ENCODE measurements at regions not wholly inside any gene's neighbourhood (a gene's known extent, or its start where the extent isn't known, plus 50 kb on each side); places are given as distances from the start of the nearest gene placed in this dataset.

DNA sequence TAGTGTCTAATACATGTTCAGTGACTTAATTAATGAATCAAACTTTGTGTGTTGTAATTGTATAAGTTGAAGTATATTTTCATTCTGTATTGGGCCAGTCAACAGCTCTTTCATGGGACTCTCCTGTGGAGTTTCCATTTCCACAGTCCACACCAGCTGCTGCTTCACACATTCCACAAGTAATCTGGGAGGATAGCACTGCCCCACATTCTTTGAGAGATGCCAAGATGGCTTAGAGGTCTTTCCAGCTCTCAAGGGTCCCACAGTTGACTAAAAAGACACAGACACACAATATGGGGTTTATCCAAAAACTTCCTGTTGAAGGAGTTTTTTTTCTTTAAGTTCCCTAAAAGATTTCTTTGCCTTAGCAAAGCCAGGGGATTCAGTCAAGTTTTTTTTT lies 408.3 kb downstream of the AACS start:
- DNase-seq (ENCODE audit: low read depth, low spot score): no peak
- in situ Hi-C loops (cut with HindIII; ENCODE audit: low pct_unique_long_range_greater_than_20kb, low sequenced_read_pairs): no loop called here

- in situ Hi-C loops (cut with HindIII; ENCODE audit: low pct_unique_long_range_greater_than_20kb, low sequenced_read_pairs): no loop called here
- no peak for DNase-seq (ENCODE audit: low read depth, low spot score)
Observed at GRCh38 chr12:125487336-125487735, 422.1 kb downstream of the AACS start.

DNA sequence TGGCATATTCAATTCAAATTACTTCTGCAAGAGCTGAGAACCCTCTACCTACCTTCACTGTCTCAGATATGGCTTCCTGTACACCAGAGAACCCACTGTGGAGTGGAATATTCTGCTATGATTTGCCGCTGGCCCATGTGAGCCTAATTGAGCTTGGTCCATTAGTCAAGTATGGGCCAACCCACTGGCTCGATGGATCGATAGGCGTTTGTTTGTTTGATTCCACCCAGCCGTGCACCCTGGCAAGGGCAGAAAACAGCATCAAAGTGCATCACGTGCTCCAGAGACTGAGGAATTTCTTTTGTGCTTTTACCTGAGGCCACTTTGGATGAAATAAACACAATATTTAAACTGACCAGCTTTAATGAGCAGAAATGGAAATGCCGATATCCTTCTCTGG lies 426.3 kb downstream of the AACS start:
- DNase-seq (ENCODE audit: low read depth, low spot score): no peak
- in situ Hi-C loops (cut with HindIII; ENCODE audit: low pct_unique_long_range_greater_than_20kb, low sequenced_read_pairs): no loop called here

DNA sequence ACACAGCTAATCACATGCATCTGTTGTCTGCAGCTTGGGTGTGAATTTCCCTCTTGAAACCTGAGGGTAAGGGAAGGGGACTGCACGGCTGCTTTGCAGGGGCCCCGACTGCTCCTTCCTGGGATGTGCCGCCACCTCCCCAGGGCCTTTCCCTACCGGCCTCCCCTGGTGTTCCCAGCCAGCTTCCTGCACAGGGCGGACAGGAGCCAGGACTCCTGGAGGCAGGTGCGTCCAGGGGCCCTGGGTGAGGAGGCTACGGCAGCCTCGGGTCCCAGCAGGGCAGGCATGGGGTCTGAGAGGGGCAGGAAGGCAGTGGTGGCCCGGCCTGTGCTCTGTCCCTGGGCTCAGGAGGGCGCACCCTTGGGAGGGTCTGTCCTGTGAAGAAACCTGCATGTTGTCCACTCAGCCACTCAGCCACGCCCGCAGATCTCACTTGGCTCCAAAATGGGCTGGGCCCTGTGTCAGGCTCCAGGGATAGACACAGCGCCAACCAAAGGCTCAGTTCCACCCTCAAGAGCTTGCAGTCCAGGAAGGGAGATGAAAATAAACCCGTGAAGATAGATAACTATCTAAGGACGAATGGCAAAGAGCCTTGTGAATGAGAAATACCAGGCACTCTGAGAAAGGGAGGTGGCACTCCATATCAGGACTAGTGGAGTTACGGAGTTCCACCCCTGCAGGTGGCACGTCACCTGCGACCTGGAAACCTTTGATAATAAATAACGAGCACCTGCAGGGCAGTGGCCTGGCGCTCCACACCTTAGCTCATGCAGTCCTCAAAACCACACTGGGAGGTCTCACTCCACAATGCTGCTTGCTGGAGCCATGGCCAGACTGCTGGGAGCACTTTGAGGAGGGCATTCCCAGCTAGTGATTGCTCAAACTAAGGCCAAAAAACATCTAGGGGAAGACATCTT lies 427.4 kb downstream of the AACS start:
- in situ Hi-C loops (cut with HindIII; ENCODE audit: low pct_unique_long_range_greater_than_20kb, low sequenced_read_pairs): no loop called here
- DNase-seq (ENCODE audit: low read depth, low spot score): no peak

DNA sequence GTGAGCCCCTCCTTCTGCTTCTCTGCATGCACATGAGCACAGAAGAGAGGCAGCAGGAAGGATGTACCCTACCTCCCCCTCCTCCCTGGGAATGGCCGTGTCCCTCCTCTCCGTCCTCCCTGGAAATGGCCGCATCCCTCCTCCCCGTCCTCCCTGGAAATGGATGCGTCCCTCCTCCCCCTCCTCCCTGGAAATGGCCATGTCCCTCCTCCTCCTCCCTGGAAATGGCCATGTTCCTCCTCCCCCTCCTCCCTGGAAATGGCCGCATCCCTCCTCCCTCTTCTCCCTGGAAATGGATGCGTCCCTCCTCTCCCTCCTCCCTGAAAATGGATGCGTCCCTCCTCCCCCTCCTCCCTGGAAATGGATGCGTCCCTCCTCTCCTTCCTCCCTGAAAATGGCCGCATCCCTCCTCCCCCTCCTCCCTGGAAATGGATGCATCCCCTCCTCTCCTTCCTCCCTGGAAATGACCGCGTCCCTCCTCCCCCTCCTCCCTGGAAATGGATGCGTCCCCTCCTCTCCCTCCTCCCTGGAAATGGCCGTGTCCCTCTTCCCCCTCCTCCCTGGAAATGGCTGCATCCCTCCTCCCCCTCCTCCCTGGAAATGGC lies 428.6 kb downstream of the AACS start:
- in situ Hi-C loops (cut with HindIII; ENCODE audit: low pct_unique_long_range_greater_than_20kb, low sequenced_read_pairs): no loop called here
- DNase-seq (ENCODE audit: low read depth, low spot score): no peak

- DNase-seq (ENCODE audit: low read depth, low spot score): no peak
- in situ Hi-C loops (cut with HindIII; ENCODE audit: low pct_unique_long_range_greater_than_20kb, low sequenced_read_pairs): no loop called here
Observed at GRCh38 chr12:125503128-125503527, 437.9 kb downstream of the AACS start.

DNA sequence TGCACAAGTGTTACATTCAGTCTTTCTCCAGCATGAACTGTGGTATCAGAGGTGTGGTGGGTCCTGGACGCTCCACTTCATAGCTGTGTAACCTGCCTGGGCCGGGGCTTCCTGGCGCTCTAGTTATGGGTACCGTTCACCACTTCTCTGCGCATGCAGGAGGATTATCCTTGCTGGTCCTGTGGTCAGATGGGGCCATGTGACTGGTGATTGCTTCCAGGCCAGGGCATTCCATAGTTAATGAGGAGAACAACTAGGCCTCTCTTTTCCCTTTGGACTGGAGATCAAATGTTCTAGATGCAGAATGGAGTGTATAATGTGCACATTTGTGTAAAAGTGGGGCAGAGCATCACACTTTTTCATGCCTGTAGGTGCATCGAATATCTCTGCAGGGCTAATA lies 444.0 kb downstream of the AACS start:
- in situ Hi-C loops (cut with HindIII; ENCODE audit: low pct_unique_long_range_greater_than_20kb, low sequenced_read_pairs): no loop called here

GRCh38 chr12:125512541-125513298 lies 447.5 kb downstream of the AACS start:
- DNase-seq (ENCODE audit: low read depth, low spot score): no peak
- in situ Hi-C loops (cut with HindIII; ENCODE audit: low pct_unique_long_range_greater_than_20kb, low sequenced_read_pairs): no loop called here

More for the DNA sequence above, 444.0 kb downstream of the AACS start:
- DNase-seq (ENCODE audit: low read depth, low spot score): peak; percentile 50

DNA sequence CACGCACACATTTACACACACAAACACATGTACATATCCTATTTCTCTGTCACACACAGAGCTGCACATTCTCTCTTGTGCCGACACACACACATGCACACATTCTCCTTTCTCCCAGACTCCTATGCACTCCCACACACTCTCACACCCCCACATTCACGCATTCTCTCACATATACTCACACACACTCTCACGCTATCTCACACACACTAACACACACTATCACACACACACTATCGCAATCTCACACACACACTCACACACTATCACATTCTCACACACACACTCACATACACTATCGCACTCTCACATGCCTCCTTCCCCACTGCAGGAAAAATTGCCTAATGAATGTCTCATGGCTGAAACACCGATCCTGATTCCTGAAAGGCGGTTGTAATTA lies 450.7 kb downstream of the AACS start:
- in situ Hi-C loops (cut with HindIII; ENCODE audit: low pct_unique_long_range_greater_than_20kb, low sequenced_read_pairs): no loop called here
- DNase-seq (ENCODE audit: low read depth, low spot score): no peak

- in situ Hi-C loops (cut with HindIII; ENCODE audit: low pct_unique_long_range_greater_than_20kb, low sequenced_read_pairs): no loop called here
- DNase-seq (ENCODE audit: low read depth, low spot score): peak; percentile 9
Observed at GRCh38 chr12:125518074-125518473, 452.8 kb downstream of the AACS start.

DNA sequence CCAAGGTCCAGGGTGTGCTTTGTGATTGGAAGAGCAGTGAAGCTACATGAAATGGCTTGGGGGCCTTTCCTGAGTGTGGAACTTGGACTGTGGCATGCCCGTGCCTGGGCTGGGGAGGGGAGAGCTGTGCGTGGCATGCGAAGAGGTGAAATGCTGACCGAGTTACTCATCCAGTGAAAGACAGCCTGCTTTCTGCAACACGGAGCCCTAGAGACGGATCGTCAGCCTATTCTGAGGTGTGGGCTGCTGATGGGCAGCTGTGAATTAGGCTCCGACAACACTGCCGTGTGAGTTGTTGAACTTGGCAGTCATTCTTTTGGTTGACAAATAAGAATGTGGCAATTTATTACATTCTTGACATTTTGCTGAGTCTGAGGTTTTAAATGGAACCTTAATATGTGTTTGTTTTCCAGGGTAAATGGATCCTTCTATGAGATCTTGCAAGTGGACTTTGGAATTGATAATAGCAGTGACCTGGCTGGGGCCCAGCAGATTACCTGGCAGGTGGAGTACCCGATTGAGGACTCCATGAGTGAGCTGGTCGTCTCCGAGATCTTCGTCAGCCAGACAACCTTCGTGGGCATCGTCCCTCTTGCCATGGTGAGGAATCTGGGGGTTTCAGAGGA lies 453.9 kb downstream of the AACS start:
- in situ Hi-C loops (cut with HindIII; ENCODE audit: low pct_unique_long_range_greater_than_20kb, low sequenced_read_pairs): no loop called here
- DNase-seq (ENCODE audit: low read depth, low spot score): no peak

GRCh38 chr12:125525879-125526278 lies 460.6 kb downstream of the AACS start:
- DNase-seq (ENCODE audit: low read depth, low spot score): no peak
- in situ Hi-C loops (cut with HindIII; ENCODE audit: low pct_unique_long_range_greater_than_20kb, low sequenced_read_pairs): no loop called here

DNA sequence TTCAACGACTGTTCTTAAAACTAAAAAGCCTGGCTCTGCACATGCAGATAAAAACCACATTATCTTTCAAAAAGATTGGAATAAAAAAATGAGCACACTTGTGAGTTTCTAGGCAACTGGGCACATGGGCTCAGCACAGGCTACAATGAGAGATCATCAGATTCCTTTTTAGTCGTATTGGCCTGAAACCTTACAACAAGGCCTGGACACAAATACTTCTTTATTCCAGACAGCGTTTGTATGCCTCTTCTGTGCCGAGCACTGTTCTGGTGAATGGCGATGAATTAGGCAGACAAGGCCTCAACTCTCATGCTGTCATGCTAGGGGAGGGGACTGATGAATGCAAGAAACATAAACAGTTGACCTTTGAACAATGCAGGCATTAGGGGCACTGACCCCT lies 463.0 kb downstream of the AACS start:
- DNase-seq (ENCODE audit: low read depth, low spot score): peak; percentile 82
- in situ Hi-C loops (cut with HindIII; ENCODE audit: low pct_unique_long_range_greater_than_20kb, low sequenced_read_pairs): no loop called here

- no peak for DNase-seq (ENCODE audit: low read depth, low spot score)
- in situ Hi-C loops (cut with HindIII; ENCODE audit: low pct_unique_long_range_greater_than_20kb, low sequenced_read_pairs): no loop called here
Observed at GRCh38 chr12:125530201-125530600, 465.0 kb downstream of the AACS start.

DNA sequence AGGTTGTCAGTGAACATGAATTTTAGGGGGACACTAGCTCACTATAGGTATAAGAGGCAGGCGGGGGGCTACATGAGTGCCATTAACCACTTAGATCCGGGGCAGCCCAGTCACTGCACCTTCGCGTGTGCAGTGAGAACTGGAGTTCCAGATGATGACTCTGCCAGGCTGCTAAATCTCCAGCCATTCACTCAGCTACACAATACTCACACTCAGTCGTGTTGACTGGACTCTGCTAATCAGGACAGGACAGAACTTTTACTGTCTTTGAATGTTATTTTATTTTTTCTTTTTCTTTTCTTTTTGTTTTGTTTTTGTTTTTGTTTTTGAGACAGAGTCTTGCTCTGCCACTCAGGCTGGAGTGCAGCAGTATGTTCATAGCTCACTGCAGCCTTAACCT lies 465.6 kb downstream of the AACS start:
- in situ Hi-C loops (cut with HindIII; ENCODE audit: low pct_unique_long_range_greater_than_20kb, low sequenced_read_pairs): no loop called here
- DNase-seq (ENCODE audit: low read depth, low spot score): no peak

- in situ Hi-C loops (cut with HindIII; ENCODE audit: low pct_unique_long_range_greater_than_20kb, low sequenced_read_pairs): no loop called here
Observed at GRCh38 chr12:125531574-125531973, 466.3 kb downstream of the AACS start.

DNA sequence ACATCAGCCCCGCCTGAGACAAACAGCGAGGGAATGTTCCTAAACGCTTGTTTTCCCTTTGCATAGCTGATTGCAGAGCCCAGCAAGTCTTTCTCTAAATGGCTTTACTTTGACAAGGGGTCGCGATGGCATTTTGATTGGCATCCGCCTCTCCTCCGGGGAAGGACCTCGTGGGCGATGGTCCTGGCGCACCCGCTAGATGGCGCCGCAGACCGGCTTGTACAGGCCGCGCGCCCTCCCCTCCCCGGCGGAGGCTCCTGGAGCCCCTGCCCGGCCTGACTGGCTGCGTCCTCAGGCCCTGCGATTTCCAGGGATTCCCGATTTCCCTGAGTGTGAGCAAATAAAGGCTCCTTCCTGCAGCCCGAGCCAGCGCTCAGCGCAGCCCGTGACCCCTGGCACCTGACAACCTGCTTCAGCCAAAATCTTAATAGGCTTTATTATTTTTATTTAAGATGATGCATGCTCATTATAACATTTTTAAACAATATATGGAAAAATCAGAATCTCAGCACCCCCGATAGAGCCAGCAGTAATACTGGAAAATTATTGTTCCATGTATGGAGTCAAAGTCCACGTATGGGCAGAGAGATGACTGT lies 468.3 kb downstream of the AACS start:
- DNase-seq (ENCODE audit: low read depth, low spot score): peak; percentile 53
- in situ Hi-C loops (cut with HindIII; ENCODE audit: low pct_unique_long_range_greater_than_20kb, low sequenced_read_pairs): no loop called here

More at GRCh38 chr12:125531574-125531973, 466.3 kb downstream of the AACS start:
- no peak for DNase-seq (ENCODE audit: low read depth, low spot score)

All from SK-MEL-5 (cell line).